GM21723 (cell line): ENCODE measurements at regions not wholly inside any gene's neighbourhood (a gene's known extent, or its start where the extent isn't known, plus 50 kb on each side); places are given as distances from the start of the nearest gene placed in this dataset.

Source experiments
- ATAC-seq: cut with Tn5 transposase; IDR thresholded peaks from one replicate; pipeline ENCODE4 v1.9.1; 2021; ENCODE audit warnings: mild to moderate bottlenecking, moderate library complexity; ENCODE audit not compliant: unreplicated experiment

DNA sequence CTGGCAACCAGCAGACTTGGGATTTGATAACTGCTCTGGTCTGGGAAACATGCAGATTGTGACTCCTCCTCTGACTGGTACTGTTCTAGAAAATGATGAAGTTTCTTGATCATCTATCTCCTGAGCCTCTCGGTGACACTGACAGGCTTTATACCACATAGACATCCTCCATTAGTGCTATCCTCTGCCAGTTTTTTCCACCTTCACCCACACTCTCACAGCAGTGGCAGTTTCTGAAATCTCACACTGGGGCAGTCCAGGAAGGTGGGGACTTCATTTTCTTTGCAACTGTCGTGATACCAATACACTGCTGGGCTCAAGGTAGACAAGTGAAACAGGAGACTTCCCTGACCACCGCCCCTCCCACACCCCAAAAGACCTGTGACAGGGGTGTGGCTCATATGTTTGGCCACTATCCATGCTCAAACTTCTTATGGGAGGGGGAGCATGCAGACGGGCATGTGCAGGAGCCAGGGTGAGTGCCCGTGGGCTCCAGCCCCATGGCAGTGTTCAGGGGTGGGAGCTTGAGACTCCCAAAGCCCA, 66.3 kb upstream of the RMDN2 start:
- no peak for ATAC-seq

DNA sequence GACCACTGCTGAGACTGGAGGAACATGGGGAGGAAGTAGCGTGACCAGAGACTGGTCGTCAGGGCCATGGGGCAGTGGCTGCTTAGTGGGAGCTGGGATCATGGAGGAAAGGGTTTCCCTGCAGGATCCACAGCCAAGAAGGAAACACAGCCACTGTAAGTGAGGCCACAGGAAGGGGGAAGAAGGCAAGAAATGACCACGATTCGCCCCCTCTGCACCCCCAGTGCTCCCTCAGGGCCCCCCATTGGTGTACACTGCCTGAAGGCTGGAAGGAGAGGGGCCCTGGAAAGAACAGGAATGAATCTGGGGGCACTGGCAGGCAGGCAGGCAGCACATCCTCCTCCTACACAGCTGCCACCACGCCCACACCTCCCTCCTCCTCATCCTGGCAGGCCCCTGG, 62.5 kb upstream of the RMDN2 start:
- ATAC-seq, result no peak

DNA sequence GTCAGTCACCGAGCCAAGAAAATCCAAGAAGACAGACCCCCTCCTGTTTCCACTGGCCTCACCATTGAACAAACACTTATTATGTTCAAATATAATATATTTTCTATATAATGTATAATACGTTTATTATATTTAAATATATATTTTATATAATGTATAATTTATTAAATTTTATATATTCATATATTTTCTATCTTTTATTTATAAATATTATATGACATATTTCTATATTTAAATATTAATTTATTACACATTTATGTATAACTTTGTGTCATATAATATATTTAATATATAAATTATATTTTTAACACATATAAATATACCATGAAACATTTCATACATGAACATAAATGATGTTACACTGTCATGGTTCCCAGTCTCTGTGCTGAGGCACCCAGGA, 60.9 kb upstream of the RMDN2 start:
- ATAC-seq, result no peak

DNA sequence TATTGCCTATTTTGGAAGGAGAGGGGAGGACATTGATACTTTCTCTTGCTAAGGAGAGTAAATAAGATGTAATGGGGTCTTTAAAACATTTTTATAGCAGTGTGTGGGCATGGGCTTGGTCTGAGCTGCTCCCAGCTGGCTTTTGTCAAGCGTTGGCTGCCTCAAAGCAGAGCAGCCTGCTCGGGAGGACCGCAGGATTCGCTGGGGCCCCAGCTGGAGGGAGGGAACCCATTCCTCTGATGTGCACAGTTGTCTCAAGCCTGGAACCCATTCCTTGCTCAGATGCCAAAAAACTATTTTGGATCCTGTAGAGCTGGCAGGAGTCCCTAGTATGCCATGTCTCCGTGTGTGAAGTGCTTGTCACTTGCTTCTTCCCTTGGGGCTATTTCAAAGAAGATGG, 59.4 kb upstream of the RMDN2 start:
- no peak for ATAC-seq

DNA sequence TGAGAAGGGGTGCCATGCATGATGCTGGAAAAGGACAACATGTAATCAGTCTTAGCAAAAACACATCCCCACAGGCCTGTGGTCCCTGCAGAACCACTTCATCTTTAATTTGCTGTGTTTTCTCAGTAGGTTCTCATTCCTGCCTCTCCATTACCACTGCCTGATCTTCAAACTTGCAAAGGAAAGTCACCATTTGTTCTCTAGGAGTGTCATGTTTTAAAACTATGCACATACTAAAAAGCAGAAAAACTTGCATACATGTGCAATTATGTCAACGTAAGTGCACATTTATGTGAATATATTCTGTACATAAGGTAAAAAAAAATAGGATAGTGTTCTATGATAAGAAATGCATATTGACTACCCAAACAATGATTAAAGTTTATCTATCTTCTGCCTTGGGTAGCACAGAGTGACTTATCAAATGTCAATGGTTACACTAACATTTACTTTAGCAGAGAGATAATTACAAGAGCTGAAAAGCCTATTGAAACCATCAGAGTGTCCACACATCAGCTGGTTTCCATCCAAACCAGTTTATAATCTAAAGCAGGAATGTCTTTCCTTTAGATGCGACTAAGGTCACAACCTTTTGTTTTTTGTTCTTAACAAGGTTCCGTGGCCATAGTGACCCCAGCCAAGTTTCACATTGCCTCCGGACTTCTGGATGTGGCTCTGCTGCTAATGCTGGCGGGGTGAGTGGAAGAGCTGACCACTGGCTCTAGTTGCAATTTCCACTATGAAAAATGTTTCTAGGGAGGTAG, 58.7 kb upstream of the RMDN2 start:
- ATAC-seq, result no peak

DNA sequence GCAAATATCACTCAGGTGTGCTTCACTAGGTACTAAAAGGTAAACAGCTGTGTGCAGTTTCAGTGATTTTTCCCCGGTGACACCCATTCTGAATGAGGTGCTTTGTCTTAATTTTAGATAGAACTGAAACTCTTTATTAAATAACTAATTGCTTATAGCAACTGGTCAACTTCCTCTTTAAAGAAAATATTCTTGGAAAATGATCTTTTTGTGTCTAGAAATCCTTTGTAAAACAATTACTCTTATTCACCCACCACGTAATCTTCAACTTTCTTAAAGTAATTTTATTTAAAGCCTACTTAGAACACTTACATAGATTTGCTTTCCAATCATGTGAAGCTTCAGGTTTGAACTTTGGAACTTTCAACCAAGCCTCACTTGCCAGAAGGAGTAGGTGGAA, 57.9 kb upstream of the RMDN2 start:
- ATAC-seq, result no peak

DNA sequence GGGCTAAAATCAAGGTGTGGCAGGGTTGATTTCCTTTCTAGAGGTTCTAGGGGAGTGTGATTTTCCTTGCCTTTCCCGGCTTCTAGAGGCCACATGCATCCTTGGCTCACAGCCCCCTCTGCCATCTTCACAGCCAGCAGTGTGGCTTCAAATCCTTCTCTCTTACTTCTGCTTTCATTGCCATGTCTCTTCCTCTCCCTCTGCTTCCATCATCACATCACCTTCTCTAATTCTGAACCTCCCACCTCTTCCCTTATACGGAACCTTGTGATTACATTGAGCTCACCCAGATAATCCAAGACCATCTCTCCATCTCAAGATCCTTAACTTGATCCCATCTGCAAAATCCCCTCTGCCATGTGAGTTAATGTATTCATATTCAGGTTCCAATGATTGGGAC, 56.2 kb upstream of the RMDN2 start:
- ATAC-seq, result no peak

DNA sequence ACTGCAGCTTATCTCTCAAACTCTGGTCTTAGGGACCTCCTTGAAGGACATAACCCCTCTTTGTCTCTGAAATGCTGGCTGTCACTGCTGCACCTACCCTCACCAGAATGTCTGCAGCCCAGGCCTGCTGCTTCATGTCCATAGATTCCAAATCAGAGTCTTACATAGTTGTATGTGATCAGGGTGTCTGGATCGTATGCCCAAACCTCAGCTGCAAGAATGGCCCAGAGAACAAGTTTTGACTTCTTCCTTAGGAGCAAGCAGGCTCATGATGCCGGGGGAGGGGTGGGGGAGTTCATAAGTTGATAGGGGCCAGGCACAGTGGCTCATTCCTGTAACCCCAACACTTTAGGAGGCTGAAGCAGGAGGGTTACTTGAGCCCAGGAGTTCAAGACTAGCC, 55.8 kb upstream of the RMDN2 start:
- ATAC-seq, result no peak

DNA sequence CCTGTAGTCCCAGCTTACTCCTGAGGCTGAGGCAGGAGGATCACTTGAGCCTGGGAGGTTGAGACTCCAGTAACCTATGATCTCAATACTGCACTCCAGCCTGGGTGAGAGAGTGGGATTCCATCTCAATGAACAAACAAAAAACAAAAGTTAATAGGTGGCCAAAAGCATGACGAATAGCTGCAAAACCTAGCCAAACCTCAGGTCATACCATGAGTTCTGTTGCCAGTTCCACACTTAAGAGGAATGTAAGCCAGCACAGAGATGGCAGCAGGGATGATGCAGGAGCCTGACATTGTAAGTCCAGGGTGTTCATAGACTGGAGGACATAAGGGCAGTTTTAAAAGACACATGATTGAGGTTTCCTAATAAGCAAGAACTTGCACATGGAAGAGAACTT, 55.3 kb upstream of the RMDN2 start:
- ATAC-seq, result no peak

DNA sequence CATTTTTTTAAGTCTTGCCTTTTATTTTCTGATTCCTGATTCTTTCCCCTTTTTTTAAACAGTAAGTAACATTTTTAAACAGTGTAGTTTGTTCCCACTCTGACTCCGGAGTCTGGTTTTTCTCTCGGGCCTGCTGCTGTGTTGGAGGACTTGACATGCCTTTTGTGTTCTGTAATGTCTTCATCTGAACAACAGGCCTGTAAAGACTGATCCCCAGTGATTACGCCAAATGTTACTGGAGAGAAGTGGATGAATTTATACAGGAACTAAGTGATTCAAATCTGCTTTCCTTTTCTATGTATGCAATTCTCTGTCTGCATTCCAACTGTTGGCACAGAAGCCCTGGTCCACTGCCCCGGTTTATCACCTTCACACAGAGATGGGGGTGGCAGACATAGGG, 54.3 kb upstream of the RMDN2 start:
- ATAC-seq, result no peak

DNA sequence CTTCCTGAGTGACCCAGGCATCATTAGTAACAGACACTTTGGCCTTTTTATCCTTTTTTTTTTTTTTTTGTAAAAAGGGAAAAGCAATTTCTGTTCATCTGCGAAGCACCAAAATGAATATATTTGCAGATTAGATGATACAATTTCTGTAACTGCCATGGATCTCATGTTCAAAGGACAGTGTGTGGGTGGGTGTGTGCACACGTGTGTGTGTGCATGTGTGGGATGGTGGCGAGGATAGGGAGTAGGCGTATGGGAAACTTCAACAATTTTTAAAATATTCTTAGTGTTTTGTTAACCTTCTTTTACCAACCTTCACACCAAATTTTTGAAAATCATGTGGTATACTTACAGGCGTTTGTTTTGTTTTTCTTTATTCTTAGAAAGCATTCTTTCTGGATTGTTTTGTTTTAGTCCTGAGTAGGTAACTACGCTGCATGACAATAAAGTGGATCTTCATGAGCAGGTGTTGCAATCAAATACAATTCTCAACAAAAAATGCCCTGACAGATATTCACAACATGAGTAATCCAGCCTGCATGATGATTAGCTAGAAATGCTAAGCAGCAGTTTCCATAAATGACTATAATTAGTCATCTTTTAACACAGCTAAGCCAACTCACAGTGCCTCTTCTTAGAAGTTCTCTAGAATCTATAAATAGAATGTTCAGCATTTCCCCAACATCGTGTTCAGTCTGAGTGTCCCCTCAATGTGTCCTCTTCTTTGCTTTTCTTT, 53.5 kb upstream of the RMDN2 start:
- peak; percentile 68 for ATAC-seq

DNA sequence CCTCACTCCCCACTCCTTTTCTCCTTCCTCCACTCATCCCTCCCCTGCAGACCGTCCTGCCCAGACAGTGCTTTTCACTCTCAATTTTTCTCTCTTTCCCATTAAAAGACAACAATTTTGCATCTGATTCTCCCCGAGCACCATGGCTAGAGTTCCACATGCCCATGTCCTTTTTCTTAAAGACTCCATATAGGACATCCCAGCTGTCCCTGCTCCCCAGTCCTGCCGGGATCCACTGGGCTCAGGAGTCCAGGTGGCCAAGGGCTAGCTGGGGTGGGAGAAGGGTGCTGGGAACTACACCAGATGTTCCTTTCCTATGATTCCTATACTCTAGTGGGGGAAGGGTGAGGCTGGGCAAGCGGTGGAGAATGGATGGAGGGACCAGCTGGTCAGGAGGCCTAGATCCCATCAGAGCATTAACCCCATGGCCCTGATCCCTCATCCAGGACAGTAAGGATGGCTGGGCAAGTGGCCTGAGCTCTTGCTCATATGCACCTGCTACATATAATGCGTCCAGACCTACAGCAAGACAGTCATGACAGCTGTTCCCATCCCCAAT, 52.8 kb upstream of the RMDN2 start:
- no peak for ATAC-seq

DNA sequence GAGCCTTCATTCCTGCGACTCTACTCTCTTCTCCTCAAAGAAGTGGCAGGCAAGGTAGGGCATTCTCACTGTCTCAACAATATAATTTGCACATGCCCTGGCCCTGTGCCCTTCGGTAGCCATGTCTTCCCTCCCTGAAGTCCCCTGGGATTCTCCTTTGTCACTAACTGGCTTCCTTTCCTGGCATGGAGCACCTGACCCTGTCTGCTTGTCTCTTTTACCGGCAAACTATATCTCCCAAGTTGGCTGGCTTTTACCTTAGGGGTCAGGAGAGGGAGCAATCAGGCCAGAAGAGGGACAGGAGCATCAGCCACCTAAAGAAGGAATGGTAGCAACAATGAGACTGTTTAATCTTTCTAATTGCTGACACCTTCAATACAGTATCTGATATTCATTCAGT, 51.9 kb upstream of the RMDN2 start:
- no peak for ATAC-seq

DNA sequence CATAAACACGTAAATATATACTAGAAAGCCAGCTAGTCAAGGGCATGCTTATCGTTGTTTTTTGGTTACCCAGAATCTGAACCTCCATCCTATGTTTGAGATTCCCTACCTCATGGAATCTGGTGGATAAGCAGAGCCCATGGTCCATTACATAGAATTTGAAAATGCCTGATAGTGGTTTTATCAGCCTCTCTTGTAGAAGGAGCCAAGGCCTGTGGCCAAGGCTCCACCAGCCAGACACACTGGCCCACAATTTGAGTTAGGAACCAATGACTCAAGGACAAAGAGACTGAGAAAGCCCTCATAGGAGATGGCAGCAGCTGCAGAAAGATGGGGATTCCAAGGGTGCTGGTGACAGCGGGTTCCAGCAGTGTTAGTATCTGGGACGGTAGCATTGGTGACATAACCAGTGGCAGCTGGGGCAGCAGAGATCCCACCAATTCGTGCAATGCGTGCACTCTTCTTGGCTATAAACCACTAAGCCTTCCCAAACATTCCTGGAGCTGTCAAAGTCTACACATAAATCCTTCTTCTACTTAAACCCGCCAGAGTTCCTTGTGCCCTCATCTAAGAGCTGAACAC, 51.2 kb upstream of the RMDN2 start:
- no peak for ATAC-seq

DNA sequence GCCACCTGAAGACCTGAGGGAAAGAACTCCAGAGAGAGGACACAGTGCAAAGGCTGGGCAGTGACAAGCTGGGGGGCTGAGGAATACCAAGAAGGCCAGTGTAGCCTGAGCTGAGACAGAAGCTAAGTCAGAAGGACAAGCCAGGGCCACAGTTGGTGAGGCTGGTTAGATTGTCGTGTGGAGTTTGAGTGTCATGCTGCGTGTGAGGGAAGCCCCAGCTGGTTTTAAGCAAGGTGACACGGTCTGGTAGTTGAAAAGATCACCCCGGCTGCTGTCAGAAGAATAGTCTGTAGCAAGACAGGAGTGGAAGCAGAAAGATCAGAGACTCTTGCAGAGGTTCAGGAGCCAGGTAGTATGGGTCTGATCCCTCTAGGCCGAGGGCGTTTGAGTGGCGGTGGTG, 50.6 kb upstream of the RMDN2 start:
- no peak for ATAC-seq
